K562 (cell line): ENCODE measurements at regions not wholly inside any gene's neighbourhood (a gene's known extent, or its start where the extent isn't known, plus 50 kb on each side); places are given as distances from the start of the nearest gene placed in this dataset.

Source experiments
- ATAC-seq: fragments of 200-7000 bp; cut with Tn5 transposase; 3 replicates; pipeline ENCODE4 v1.9.1; 2020; ENCODE audit warnings: moderate library complexity
- BruUV-seq: library from RNA; stranded (reverse); fragments of 400-500 nt; replicated peaks from 2 replicates; lab custom pipeline; 2021; lab: Mats Ljungman, UMichigan
- CTCF ChIA-PET: fragments of 300-600 bp; formaldehyde crosslinking; extraction: SDS; loops from one replicate; lab custom pipeline; 2021; ENCODE audit warnings: low intra/inter-chr PET ratio; lab: Yijun Ruan, JAX
- POLR2A ChIA-PET: fragments of 300-600, 350-650 bp; sonication (Branson Sonifier 250); formaldehyde crosslinking; extraction: SDS; loops from one replicate; lab custom pipeline; 2021; ENCODE audit warnings: antibody characterized with exemption, inconsistent platforms; lab: Yijun Ruan, JAX
- DNase-seq, 4 experiments: peaks; one replicate each; pipeline versions ENCODE4 v3.0.0 to v3.0.0-alpha.2; 2011 to 2018; ENCODE audit warnings: low spot score in 3 of 4, mixed read lengths in 3 of 4; ENCODE audit errors: extremely low read depth in 1 of 4
- FAIRE-seq: peaks from 2 replicates; lab custom pipeline; 2011; peaks lifted over from hg19 to GRCh38; lab: Jason Lieb, UNC
- H2AFZ ChIP-seq: 2 replicates; pipeline ENCODE4 v1.6.0; 2011; ENCODE audit warnings: low read depth, low read length, control low read depth, inconsistent platforms
- H3K27ac ChIP-seq: fragments of 200-600 bp; 3 replicates; pipeline ENCODE4 v1.8.0; 2011; ENCODE audit warnings: low read depth, mild to moderate bottlenecking, control low read depth, inconsistent platforms, low read length, moderate library complexity, mixed read lengths; ENCODE audit errors: extremely low read depth
- H3K27me3 ChIP-seq, 2 experiments: fragments of 300-600 bp in 1 of 2; 2 replicates in 1 of 2; 3 replicates in 1 of 2; pipeline versions ENCODE4 v1.6.0 to v1.8.0; 2011; ENCODE audit warnings: inconsistent platforms in 2 of 2, low read length in 2 of 2, mild to moderate bottlenecking in 1 of 2, mixed read lengths in 1 of 2, moderate library complexity in 1 of 2; ENCODE audit not compliant: control insufficient read depth in 2 of 2, insufficient read depth in 2 of 2
- H3K36me3 ChIP-seq: fragments of 300-600 bp; 3 replicates; pipeline ENCODE4 v1.8.0; 2011; ENCODE audit warnings: mild to moderate bottlenecking, low read length, inconsistent platforms; ENCODE audit not compliant: control insufficient read depth, insufficient read depth
- H3K4me1 ChIP-seq, 2 experiments: fragments of 200-600 bp in 1 of 2; replicated peaks in 1 of 2; 2 replicates in 1 of 2; 3 replicates in 1 of 2; pipeline versions ENCODE4 v1.5.1 to v1.8.0; 2011; ENCODE audit warnings: inconsistent platforms in 2 of 2, low read length in 2 of 2, mild to moderate bottlenecking in 1 of 2, mixed read lengths in 1 of 2, moderate library complexity in 1 of 2; ENCODE audit not compliant: control insufficient read depth in 2 of 2, insufficient read depth in 2 of 2
- H3K4me2 ChIP-seq: 2 replicates; pipeline ENCODE4 v1.6.1; 2011; ENCODE audit warnings: low read length, control low read depth, inconsistent platforms, mixed read lengths; ENCODE audit not compliant: insufficient read depth
- H3K4me3 ChIP-seq: fragments of 200-600 bp; sonication (generic), shearing (Covaris generic); 2 replicates; pipeline ENCODE4 v1.5.1; 2016; ENCODE audit warnings: control low read depth, inconsistent platforms
- H3K79me2 ChIP-seq: fragments of 200-600 bp; 3 replicates; pipeline ENCODE4 v1.8.0; 2011; ENCODE audit warnings: low read length, inconsistent platforms; ENCODE audit not compliant: control insufficient read depth, insufficient read depth
- H3K9ac ChIP-seq, 2 experiments: 2 replicates each; pipeline versions ENCODE4 v1.6.0 to v1.6.1; 2011; ENCODE audit warnings: low read depth in 2 of 2, low read length in 2 of 2, control low read depth in 1 of 2, inconsistent platforms in 1 of 2, mild to moderate bottlenecking in 1 of 2, mixed read lengths in 1 of 2; ENCODE audit not compliant: insufficient read depth in 1 of 2
- H3K9me1 ChIP-seq: one replicate; pipeline ENCODE4 v1.6.0; 2011; ENCODE audit warnings: inconsistent platforms, mild to moderate bottlenecking, low read length, moderate library complexity; ENCODE audit not compliant: control insufficient read depth, insufficient read depth
- H3K9me3 ChIP-seq: replicated peaks from 2 replicates; pipeline ENCODE4 v1.5.1; 2011; ENCODE audit warnings: low read depth, low read length, inconsistent platforms; ENCODE audit not compliant: control insufficient read depth, insufficient read depth
- H4K20me1 ChIP-seq: replicated peaks from 2 replicates; pipeline ENCODE4 v1.6.1; 2011; ENCODE audit warnings: low read length, inconsistent platforms, mixed read lengths; ENCODE audit not compliant: control insufficient read depth, insufficient read depth
- DPF2 ChIP-seq: fragments of 450-650 bp; IDR thresholded peaks from 2 replicates; pipeline ENCODE4 v1.6.1; 2016
- TAF7 ChIP-seq: fragments of 450-650 bp; IDR thresholded peaks from 2 replicates; pipeline ENCODE4 v1.6.1; 2016; ENCODE audit warnings: missing genetic modification characterization, missing compliant biosample characterization
- ZFP30 ChIP-seq: fragments of 250-450 bp; sonication (Bioruptor Pico); IDR thresholded peaks from 2 replicates; pipeline ENCODE4 v1.8.0; 2022; ENCODE audit warnings: moderate library complexity, mild to moderate bottlenecking, inconsistent platforms, borderline replicate concordance
- ZNF354B ChIP-seq: fragments of 250-450 bp; sonication (Bioruptor Pico); IDR thresholded peaks from 2 replicates; pipeline ENCODE4 v1.4.0; 2020
- WGBS: fragments of 100-300 bp; shearing (Covaris generic); methylation state at CpG from one replicate; pipeline ENCODE4 v1.1.6; 2016; ENCODE audit warnings: low coverage, mixed read lengths; ENCODE audit not compliant: insufficient coverage; ENCODE audit errors: missing lambda C conversion rate; 5-methylcytosine and 5-hydroxymethylcytosine counted together
- in situ Hi-C: fragments of 300-500 bp; cut with MboI; formaldehyde crosslinking; loops from 4 replicates; pipeline ENCODE4 v1.15.0; 2018; ENCODE audit warnings: inconsistent platforms, mixed read lengths
- intact Hi-C: fragments of 100-400 bp; cut with micrococcal nuclease; formaldehyde crosslinking; loops from 2 replicates; pipeline ENCODE4 v1.14.2; 2022
- TF ChIP-seq, protein P1 (sequence below): fragments of 250-450 bp; sonication (Bioruptor Pico); IDR thresholded peaks from 2 replicates; pipeline ENCODE4 v1.5.0; 2021
- TF ChIP-seq, protein P2 (sequence below): fragments of 200-800 bp; sonication (Bioruptor generic); IDR thresholded peaks from 2 replicates; pipeline ENCODE4 v1.6.1; 2017; ENCODE audit warnings: missing genetic modification characterization, missing compliant biosample characterization
- TF ChIP-seq, protein P3 (sequence below): IDR thresholded peaks from 2 replicates; pipeline ENCODE4 v1.6.1; 2011; ENCODE audit warnings: borderline replicate concordance, low read depth, mild to moderate bottlenecking, moderate library complexity, low read length; ENCODE audit not compliant: insufficient read depth, poor library complexity, severe bottlenecking

DNA sequence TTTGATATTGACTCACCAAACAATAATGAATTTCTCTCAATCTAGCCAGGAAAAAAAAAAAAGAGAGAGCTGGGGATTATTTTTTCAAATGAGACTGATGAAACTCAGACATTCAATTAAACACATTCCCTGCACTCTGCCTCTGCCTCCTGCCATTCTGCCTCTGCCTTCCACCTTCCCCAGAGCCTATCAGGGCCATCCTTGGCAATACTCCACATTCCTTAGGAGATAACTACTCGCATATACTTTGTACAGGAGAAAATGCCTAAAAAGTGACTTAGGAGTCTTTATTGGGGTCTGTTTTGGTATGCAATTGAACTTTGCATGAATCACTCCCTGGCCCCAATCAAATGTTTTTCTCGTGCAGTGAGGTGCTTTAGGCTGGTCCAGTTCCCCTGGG, 246.6 kb upstream of the PLET1 start (continued):
- TF ChIP-seq, protein P1, sequence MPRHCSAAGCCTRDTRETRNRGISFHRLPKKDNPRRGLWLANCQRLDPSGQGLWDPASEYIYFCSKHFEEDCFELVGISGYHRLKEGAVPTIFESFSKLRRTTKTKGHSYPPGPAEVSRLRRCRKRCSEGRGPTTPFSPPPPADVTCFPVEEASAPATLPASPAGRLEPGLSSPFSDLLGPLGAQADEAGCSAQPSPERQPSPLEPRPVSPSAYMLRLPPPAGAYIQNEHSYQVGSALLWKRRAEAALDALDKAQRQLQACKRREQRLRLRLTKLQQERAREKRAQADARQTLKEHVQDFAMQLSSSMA: no peak
- TF ChIP-seq, all 486 proteins: peak for 0

DNA sequence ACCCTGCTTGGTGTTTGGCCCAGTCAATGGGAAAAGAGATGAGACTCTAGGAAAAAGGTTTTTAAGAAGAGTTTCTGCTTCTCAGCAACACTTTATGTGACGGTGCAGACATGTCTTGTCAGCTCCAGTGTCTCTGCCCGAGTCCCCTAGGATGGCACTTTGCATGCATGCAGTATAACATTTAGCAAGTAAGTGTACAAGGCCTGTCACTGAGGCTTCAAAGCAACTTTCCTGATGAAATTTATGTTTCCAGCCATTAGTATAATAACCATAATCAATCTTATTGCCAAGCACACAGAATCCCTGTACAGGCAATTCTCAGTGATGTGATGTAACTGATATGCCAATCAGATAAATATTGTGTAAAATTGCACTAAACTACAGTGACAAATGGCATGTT, 248.1 kb upstream of the PLET1 start:
- CTCF ChIA-PET: no interaction called here
- ATAC-seq: no peak

More for the DNA sequence above, 248.1 kb upstream of the PLET1 start:
- no peaks in the 10 kb centered on the region for H3K79me2 ChIP-seq
- intact Hi-C loops (no loop called here), in situ Hi-C loops (no loop called here)
- no peak overlapping the region for H3K4me2 ChIP-seq
- H3K4me1 ChIP-seq: no peaks in the 10 kb centered on the region
- no peak overlapping the region for H2AFZ ChIP-seq
- POLR2A ChIA-PET: interaction anchor here (1.0 kb wide), 1 partner anchor 9 kb away, joined by 3 read pairs; no protein-coding TSS in a partner anchor
- BruUV-seq: no TSS peak
- H3K9me1 ChIP-seq: no peaks in the 10 kb centered on the region
- no peaks in the 10 kb centered on the region; a peak in 2 of 5 replicates for H3K27me3 ChIP-seq
- no peak for TF ChIP-seq TAF7 (tag)
- TF ChIP-seq, protein P2, sequence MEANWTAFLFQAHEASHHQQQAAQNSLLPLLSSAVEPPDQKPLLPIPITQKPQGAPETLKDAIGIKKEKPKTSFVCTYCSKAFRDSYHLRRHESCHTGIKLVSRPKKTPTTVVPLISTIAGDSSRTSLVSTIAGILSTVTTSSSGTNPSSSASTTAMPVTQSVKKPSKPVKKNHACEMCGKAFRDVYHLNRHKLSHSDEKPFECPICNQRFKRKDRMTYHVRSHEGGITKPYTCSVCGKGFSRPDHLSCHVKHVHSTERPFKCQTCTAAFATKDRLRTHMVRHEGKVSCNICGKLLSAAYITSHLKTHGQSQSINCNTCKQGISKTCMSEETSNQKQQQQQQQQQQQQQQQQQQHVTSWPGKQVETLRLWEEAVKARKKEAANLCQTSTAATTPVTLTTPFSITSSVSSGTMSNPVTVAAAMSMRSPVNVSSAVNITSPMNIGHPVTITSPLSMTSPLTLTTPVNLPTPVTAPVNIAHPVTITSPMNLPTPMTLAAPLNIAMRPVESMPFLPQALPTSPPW: no peak
- no peak for TF ChIP-seq DPF2
- TF ChIP-seq ZNF354B (CRISPR knock-in tag): no peak
- TF ChIP-seq ZFP30: no peak
- TF ChIP-seq, protein P3, sequence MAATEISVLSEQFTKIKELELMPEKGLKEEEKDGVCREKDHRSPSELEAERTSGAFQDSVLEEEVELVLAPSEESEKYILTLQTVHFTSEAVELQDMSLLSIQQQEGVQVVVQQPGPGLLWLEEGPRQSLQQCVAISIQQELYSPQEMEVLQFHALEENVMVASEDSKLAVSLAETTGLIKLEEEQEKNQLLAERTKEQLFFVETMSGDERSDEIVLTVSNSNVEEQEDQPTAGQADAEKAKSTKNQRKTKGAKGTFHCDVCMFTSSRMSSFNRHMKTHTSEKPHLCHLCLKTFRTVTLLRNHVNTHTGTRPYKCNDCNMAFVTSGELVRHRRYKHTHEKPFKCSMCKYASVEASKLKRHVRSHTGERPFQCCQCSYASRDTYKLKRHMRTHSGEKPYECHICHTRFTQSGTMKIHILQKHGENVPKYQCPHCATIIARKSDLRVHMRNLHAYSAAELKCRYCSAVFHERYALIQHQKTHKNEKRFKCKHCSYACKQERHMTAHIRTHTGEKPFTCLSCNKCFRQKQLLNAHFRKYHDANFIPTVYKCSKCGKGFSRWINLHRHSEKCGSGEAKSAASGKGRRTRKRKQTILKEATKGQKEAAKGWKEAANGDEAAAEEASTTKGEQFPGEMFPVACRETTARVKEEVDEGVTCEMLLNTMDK: no peak
- TF ChIP-seq, all 486 proteins: peak for 0
- H3K9me3 ChIP-seq: no peaks in the 10 kb centered on the region
- H3K4me3 ChIP-seq: no peak overlapping the region
- H4K20me1 ChIP-seq: no peaks in the 10 kb centered on the region
- H3K36me3 ChIP-seq: no peaks in the 10 kb centered on the region
- no peak for FAIRE-seq
- DNase-seq: no peak
- no peak overlapping the region for H3K27ac ChIP-seq
- no peak overlapping the region for H3K9ac ChIP-seq
- 0% methylated on average over 2 of the region's 2 CpGs for WGBS
